22Rv1 (cell line): ENCODE measurements at regions not wholly inside any gene's neighbourhood (a gene's known extent, or its start where the extent isn't known, plus 50 kb on each side); places are given as distances from the start of the nearest gene placed in this dataset.

Experiments
- ZFX ChIP-seq: fragments of 450-650 bp; IDR thresholded peaks from 2 replicates; pipeline ENCODE4 v1.6.1; 2017; ENCODE audit warnings: antibody characterized with exemption, borderline replicate concordance
- TF ChIP-seq, protein P1 (sequence below): fragments of 450-650 bp; IDR thresholded peaks from 2 replicates; pipeline ENCODE4 v1.5.1; 2017; ENCODE audit warnings: mild to moderate bottlenecking

GRCh38 chr5:57066924-57067596, 106.8 kb upstream of the GPBP1 start:
- TF ChIP-seq, protein P1, sequence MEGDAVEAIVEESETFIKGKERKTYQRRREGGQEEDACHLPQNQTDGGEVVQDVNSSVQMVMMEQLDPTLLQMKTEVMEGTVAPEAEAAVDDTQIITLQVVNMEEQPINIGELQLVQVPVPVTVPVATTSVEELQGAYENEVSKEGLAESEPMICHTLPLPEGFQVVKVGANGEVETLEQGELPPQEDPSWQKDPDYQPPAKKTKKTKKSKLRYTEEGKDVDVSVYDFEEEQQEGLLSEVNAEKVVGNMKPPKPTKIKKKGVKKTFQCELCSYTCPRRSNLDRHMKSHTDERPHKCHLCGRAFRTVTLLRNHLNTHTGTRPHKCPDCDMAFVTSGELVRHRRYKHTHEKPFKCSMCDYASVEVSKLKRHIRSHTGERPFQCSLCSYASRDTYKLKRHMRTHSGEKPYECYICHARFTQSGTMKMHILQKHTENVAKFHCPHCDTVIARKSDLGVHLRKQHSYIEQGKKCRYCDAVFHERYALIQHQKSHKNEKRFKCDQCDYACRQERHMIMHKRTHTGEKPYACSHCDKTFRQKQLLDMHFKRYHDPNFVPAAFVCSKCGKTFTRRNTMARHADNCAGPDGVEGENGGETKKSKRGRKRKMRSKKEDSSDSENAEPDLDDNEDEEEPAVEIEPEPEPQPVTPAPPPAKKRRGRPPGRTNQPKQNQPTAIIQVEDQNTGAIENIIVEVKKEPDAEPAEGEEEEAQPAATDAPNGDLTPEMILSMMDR = no peak
- no peak for TF ChIP-seq ZFX
